Hepatic stellate cell (primary cell): ENCODE measurements at regions not wholly inside any gene's neighbourhood (a gene's known extent, or its start where the extent isn't known, plus 50 kb on each side); places are given as distances from the start of the nearest gene placed in this dataset.

Source experiments
- DNase-seq: peaks from one replicate; pipeline ENCODE4 v3.0.0; 2011; ENCODE audit warnings: low spot score

DNA sequence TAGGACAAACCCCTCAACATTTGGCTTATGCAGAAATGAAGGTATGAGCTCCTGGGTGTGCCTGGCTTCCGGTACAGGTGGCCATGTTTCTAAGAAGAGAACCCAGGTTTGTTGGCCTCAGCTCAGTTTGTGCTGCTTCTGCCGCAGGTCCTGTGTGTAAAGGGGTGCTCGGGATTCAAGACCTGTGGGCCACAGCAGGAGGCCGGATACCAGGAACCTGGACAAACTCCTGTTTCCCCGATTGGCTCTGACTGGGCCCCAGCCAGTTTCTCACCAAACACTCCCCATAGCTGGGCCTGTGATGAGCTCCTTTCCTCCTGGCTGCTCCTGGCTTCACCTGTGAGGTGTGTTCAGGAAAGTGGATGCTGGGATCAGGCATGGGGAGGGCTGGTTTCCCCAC is 271.2 kb upstream of the IRX2 start:
- no peak for DNase-seq

DNA sequence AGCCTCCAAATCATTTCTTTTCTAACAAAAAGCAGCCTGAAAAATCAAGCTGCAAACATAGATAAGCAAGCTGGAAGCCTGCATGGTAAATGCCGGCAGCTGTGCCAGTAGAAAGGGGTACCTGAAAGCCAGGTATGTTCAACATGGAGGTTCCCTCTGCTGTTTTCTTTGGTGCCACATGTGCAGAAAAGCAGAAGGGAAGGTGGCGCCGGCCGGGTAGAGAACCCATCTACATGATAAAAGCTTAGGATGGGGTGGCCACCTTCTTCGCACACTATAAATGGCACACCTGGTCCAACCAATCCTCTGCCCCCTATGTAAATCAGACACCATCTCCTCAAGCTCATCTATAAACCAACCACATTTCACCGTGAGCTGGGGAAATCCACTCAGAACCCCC is 268.9 kb upstream of the IRX2 start:
- no peak for DNase-seq

DNA sequence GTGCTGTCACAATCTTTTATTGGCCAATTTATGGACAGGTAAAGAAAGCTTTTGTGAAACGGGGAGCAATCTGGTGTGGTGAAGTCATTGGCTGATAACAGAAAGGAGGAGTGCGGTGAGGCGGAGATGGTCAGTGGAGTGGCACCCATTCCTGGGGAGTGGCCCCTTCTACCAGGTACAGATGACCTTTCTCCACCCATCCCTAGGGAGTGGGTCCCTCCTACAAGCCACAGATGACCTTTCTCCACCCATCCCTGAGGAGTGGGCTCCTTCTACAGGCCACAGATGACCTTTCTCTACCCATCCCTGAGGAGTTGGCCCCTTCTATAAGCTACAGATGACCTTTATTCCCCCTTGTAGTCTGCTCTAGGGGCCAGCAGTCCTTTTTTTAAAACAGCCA is 267.6 kb upstream of the IRX2 start:
- no peak for DNase-seq

DNA sequence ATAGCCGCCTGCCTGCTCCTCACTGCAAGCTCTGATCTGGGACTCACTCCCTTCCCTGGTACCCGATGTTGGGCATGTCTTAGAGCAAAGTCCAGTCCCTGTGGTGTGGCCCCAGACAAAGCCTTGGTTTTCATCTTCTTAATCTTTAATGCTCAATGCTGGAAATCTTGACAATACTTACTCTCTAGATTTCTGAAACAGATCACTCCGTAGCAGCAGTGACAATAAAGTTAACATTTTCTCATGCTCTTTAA is 260.2 kb upstream of the IRX2 start:
- no peak for DNase-seq

DNA sequence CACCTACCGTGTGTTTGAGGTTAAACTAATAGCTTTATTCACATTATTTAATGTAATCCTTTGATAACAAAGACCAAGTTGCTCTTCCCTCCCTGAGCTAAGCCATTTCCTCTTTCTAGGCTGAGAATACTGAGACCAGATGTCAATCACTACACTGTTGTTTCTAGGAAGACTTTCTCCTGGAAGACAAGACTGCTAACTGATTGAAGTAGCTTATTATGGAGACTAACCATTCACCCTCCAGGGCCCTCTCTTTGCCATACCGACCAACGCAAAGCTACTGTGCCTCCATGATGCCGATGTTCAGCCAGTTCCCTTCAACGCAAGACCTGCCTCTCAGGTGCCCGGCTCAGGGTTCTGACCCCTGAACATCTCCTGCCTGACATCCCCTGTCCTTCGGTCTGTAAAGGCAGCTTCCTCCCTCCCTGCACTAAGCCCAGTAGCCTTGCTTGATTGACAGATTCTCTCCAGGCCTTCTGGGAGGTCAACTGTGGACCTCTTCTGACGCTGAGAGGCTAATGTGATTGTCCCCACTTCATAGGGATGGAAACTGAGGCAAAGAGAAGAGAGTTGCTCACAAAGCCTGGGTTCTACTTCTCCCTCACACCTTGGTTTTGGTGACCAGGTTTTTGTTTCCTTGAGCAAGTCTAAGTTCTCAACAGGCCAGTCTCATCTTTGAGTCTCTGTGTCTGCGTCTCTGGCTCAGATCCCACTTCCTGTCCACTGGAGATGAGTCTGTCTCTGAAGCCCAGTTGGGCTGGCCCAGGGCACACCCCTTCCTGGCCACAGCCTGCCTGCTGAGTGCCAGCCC is 259.7 kb upstream of the IRX2 start:
- no peak for DNase-seq

DNA sequence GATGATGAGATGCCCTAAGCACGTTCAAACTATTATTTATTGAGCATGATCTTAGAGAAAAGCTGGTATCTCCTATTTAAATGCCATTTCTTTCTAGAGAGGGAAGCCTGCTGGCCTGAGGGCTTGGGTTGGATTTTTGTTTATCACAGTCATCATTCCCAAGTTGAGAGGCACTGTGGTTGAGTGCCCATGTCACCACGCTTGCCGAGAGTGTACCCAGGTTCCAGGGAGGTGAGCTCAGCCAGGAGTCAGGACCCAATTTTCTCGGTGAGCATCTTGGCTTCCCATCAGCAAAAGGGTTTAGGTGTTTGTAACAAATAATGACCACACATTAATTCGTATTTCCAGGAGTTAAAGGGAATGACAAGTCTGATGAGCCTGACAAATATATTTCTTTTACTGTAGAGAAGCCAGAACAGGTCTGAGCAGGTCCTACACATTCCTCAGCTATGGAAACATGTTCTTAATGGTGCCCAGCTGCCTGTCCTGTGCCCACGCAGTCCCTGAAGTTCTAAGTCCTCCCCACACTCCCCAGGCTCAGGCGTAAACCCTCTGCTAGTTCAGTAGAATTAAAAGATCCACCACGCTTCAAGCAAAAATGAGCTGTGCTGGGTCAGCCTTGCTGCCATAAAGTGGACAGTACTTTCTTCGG is 258.9 kb upstream of the IRX2 start:
- DNase-seq, result no peak

DNA sequence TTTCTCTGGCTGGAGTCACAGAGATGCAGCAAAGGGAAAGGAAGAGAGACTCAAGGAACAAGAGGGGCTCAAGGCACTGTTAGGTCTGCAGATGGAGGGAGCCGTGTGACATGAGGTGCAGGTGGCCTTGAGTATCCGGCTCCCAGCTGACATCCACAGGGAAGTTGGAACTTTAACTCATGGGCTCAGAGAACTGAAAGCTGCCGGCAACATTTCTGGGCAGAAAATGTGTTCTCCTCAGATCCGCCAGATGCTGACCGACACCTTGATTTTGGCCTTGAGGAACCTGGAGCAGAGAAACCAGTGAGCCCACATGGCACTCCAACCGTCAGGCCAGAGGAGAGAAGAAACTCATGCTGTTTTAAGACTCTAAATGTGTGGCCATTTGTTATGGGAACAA is 258.1 kb upstream of the IRX2 start:
- DNase-seq, result no peak

DNA sequence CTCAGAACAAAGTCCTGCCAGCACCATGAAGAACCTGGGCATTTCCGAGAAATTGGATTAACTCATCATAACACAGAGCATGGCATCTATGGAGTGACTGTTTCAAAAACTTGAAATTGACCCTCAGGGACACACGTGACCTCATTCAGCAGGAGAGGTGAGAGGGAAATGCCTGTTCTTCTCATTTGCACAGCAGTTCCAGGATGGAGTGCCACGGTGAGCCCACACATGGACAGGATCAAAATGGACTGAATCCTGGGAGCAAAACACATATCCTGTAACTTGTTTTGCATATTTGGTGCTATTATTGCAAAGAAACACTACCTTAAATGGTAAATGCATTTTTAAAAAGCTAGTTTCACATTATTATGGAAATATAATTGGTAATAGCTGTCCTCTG is 256.1 kb upstream of the IRX2 start:
- DNase-seq, result no peak

DNA sequence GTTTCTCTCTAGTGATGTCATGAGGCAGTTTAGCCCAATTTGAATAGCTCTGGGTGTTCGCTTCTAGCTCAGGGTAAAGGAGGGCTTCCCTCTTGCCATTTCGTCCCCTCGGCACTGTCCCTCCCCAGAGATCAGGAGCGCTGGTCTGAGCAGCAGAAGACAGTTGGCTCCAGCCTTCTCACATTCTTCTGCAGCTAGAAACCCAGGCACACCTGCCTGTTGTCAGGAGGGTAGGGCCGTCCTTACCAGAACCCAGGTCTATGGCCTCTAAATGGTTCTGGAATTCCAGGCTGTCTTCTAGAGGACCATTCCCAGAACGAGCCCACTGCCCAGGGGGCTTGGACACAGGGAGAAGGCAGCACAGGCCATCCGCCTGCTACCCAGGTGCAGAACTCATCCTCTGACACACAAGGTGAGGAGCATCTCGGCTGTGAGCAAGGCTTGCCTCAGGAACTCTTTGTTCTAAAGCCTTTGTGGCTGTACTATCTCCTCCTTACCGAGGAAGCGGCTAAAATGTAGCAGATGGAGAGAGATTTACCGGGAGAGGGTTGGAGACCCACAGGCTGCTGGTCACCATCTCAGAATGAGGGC is 255.6 kb upstream of the IRX2 start:
- DNase-seq, result no peak

DNA sequence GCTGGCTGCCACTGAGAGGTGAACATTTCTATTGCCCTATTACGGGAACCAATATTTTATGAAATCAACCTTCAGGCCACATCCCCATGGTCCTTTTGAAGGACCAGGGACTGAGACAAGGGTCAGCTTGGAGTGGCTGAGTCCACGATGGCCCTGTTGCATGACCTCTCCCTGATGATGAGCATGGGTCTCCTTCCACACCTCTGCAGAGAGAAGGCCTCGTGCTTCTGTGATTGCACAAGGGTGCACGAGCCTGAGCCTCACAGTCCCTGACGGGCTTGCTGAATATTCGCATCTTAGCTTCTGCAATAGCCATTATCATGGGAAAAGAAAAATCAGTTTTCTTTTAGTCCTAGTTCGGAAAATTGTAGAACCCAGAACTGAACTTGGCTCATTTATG is 255.0 kb upstream of the IRX2 start:
- DNase-seq, result no peak

DNA sequence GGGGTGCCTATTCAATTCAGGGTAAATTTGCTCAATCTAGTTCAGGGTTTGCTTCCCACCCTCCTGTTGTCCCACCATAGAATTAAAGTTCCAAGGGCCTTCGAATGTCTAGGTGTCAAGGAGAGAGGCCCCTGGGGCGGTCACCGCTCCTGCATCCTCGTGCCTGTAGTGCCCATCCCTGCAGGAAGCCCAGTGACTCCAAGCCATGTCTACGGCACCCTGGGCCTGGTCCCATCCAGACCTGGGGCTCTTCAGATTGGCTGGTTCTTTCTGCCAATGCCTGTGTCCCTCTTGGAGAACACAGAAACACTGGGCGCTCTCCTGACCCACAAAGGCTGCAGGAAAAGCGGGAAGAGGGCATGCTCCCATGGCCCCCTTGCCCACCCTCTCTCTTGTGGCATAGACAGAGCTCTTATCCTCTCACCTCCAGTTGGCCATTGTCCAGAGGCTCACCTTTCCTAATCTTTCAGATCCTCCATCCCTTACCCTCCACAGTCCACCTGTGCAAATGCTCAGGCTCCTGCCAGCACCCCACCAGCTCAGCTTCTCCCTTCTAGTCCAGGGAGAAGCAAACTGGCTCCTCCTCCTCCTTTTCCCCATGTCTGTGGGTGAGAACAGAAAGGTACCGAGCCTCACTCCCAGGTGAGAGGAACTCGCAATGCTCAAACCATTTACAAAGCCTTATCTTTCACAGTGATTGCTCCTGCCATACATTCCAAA is 253.0 kb upstream of the IRX2 start:
- no peak for DNase-seq

DNA sequence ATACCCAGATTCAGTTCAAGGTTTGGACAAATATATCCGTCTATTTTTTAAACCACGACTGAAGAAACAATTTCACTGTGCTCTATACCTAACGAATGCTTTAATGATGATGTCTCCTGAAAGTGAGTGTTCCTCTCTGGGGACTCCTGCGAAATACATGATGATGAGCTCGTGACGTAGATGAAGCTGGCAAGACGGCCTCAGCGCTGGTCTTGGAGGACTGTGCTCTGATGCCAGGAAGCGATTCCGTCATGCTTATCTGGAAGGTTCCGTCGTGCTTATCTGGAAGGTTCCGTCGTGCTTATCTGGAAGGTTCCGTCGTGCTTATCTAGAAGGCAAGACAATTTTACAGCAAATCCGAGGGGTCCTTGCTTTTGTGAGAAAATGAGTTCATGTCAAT is 250.8 kb upstream of the IRX2 start:
- DNase-seq, result no peak

DNA sequence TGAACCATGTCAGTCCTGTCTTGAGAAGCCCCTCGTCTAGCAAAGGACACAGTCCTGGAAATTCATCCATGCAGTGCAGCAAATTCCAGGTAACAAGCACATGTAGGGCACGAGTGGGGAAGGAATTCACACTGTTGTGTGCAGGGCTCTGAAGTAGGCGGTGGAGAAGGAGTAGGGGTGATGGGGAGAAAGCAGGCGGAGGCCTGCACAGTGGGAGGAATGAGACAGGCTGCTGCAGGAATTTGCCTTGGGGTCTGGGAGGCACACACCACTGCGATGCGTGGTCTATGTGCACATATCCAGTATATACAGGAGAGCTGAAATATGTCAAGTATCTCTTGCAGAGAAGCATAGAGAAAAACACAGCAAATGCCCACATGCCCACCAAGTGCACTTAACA is 249.2 kb upstream of the IRX2 start:
- DNase-seq, result no peak

DNA sequence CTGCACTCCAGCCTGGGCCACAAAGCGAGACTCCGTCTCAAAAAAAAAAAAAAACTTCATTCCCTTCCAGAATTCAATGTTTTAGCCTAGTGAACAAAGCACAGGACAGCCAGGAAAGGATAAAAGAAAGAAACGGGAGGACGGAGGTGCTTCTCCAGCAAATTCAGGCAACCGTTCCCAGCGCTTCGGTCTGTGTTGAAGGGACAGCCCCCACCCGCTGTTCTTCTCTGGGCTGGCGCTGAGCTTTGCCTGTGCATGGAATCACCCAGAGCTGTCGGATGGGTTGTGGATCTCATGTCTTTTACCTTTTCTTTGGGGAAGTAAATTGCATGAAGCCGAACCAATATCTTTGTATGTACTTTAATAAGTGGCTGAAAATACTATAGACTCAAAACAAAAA is 248.4 kb upstream of the IRX2 start:
- no peak for DNase-seq

DNA sequence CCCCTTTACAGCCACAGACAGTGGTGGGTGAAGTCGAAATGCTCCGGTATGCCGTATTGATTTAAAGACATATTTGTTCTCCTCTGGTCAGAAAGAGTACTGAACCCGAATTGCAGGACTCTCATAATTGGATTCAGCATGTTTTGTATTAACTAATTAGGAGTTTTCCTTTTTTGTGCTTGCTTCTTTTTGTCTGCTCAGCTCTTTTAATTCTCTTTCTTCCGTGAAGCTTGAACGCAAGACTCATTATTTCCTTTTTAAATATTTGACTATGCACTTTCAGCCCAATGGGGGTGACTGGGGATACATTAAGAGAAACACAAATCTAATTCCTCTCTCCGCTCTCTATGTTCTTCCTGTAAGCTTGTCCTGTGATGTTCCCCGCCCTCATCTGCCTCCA is 246.6 kb upstream of the IRX2 start:
- DNase-seq, result no peak

DNA sequence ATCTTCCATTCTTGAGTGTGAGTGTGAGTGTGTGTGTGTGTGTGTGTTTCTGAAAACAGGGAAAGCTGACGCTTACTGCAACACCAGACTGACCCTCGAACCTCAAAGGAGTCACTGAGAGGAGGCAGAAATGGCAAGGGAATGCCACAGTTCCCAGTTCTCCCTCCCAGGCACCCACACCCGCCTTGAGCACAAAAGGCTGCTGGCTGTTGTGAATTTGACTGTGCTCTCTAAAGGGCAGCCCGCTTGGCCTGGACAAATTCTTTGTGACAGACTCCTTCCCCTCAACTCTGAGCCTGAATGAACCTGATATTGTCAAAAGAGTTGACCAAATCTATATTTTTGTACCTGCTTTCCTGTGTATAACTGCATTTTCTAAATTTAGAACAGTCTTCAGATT is 245.7 kb upstream of the IRX2 start:
- no peak for DNase-seq

DNA sequence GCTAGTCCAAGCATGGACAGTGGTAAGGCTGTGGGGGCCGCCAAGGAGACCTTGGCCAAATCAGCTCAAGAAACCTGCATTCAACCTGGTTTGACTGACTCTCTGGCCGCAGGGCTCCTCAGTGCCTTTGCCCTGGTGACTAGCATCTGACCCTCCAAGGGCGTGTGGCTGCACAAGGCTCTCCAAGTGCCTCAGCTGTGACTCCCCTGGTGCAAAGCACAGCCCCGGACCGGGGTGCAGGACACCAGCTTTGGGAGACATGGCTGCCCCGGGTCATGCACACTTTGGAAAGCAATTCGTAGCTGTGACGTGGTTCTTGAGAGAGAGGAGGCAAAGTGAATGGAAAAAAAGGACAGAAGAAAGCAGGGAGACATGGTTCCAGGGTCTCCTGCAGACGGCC is 245.2 kb upstream of the IRX2 start:
- DNase-seq, result no peak

DNA sequence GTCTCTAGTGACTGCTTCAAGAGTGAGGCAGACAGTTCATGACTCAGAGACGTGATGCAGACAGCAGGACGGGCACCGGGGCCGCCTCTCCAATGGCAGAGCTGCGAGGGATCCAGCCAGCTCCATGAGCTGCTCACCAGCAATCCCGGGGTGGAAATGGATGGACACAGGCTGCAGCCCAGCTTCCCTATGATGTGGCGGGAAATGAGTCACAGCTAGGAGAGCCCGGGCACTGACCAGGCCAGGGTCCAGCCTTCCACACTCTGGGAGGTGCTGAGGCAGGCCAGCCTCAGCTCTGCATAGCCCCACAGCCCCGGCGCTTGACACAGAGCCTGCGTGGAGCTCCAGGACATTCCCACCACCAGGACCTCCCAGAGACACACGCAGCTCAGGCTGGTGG is 244.8 kb upstream of the IRX2 start:
- no peak for DNase-seq

DNA sequence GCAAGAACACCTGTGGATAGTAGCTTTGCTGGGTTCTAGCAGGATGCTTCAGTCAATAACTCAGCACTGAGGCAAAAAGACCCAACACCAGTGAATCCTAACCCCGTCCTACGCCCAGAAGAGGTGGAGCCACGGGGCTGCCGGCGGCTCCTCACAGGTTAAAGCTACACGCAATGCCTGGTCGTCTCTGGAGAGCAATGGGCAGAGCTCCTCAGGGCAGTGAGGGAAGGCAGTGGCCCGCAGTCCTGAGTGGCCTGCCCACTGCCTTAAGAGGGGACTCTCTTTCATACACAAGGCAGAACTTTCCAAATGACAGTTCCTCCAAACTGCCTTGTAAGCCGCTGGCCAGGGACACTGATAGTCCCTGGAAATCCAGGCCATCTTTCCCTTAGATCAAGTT is 244.2 kb upstream of the IRX2 start:
- no peak for DNase-seq

DNA sequence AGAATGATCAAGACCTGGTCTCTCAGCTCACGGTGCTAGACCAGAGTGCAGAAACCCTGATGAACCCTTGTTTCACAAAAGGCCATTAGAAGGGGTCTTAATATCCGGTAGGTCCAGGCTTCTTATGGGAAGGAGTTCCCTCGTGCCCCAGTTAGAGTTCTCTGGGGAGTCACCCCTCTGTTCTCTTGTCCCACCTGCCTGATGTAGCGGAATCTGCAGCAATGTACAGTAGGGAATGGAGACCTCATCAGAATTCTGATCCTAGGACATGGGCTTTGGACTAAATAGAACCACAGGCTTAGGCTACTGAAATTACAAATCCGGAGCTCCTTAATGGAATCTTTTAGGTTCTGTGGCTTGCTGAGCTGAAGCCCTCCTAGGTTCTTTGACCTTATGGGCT is 243.6 kb upstream of the IRX2 start:
- DNase-seq, result no peak

DNA sequence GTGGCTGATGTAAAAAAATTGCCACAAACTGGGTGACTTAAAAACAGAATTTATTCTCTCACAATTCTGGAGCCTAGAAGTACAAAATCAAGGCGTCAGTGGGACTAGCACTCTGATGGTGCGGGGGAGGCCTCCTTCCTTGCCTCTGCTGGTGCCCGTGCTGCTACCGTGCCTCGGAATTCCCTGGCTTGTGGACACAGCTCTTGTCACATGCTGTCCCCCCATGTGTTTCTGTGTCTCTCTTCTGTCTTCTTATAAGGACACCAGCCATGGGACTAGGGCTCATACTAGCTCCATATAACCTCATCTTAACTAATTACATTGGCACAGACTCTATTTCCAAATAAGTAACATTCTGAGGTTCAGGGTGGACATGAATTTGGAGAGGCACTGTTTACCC is 242.3 kb upstream of the IRX2 start:
- no peak for DNase-seq

DNA sequence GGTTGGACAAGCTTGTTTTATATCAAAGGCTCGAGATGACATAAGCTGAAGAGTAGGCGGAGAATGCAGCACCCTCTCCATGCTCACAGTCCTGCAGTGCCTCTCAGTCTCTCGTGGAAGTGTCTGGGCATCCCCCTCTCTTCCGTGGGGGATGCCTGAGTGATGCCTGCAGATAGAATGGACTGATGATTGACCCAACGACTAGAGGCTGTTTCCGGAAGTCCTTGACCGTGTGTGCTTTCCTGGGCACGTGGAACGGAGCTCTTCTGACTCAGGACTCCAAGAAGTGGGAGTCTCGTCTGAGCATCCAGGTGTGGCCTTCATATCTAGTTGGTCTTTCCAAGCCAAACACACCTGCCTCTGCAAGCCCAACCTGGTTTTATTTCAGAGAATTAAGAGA is 241.8 kb upstream of the IRX2 start:
- DNase-seq, result no peak

DNA sequence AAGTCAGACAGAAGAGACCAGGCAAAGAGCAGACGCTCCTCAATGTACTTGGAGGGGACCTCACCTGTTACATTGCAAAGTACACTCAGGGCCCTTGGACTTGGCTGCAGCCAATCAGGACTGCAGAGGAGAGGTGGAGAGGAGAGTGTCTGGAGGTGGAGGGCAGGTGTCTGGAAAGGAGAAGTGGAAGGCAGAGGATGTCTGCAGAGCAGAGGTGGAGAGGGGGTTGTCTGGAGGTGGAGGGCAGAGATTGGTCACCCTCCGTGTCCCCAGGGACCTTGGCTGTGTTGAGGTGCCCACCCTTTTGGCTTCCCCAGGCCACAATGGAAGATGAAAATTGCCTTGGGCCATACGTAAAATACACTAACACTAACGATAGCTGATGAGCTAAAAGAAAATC is 241.3 kb upstream of the IRX2 start:
- DNase-seq, result no peak
